KMS-11 (cell line): ENCODE measurements at regions not wholly inside any gene's neighbourhood (a gene's known extent, or its start where the extent isn't known, plus 50 kb on each side); places are given as distances from the start of the nearest gene placed in this dataset.

Experiments
- H2AFZ ChIP-seq: fragments of 200-600 bp; sonication (generic); 2 replicates; pipeline ENCODE4 v1.6.1; 2016; ENCODE audit warnings: antibody characterized with exemption, mixed run types, low read depth
- H3K27ac ChIP-seq: fragments of 200-600 bp; sonication (generic); 2 replicates; pipeline ENCODE4 v1.6.1; 2016; ENCODE audit warnings: mild to moderate bottlenecking, mixed run types
- H3K27me3 ChIP-seq: fragments of 200-600 bp; sonication (generic); 2 replicates; pipeline ENCODE4 v1.6.1; 2017; ENCODE audit warnings: mild to moderate bottlenecking, low read depth, mixed run types, moderate library complexity; ENCODE audit not compliant: insufficient read depth
- H3K36me3 ChIP-seq: fragments of 200-600 bp; sonication (generic); 2 replicates; pipeline ENCODE4 v1.6.1; 2017; ENCODE audit warnings: mild to moderate bottlenecking, mixed run types; ENCODE audit not compliant: insufficient read depth
- H3K4me1 ChIP-seq: fragments of 200-600 bp; sonication (generic); 2 replicates; pipeline ENCODE4 v1.6.1; 2016; ENCODE audit warnings: mild to moderate bottlenecking, low read depth, mixed run types; ENCODE audit not compliant: poor library complexity, severe bottlenecking
- H3K4me2 ChIP-seq: fragments of 200-600 bp; sonication (generic); 2 replicates; pipeline ENCODE4 v1.7.0; 2016; ENCODE audit warnings: mild to moderate bottlenecking, mixed run types
- H3K4me3 ChIP-seq: fragments of 200-600 bp; sonication (generic); IDR thresholded peaks from 2 replicates; pipeline ENCODE4 v1.6.1; 2017; ENCODE audit warnings: low read depth, low read length, mixed read lengths; ENCODE audit not compliant: insufficient read depth
- H3K79me2 ChIP-seq: fragments of 200-600 bp; sonication (generic); 2 replicates; pipeline ENCODE4 v1.6.1; 2016; ENCODE audit warnings: low read depth, mixed run types; ENCODE audit not compliant: insufficient read depth
- H3K9ac ChIP-seq: fragments of 200-600 bp; sonication (generic); 2 replicates; pipeline ENCODE4 v1.6.1; 2016; ENCODE audit warnings: mild to moderate bottlenecking, mixed run types
- H4K20me1 ChIP-seq: fragments of 200-600 bp; sonication (generic); 2 replicates; pipeline ENCODE4 v1.6.1; 2016; ENCODE audit warnings: mild to moderate bottlenecking, mixed run types; ENCODE audit not compliant: insufficient read depth
- TF ChIP-seq, protein P1 (sequence below): fragments of 200-600 bp; sonication (generic); conservative IDR thresholded peaks from 2 replicates; pipeline ENCODE4 v1.6.1; 2017; ENCODE audit warnings: low read depth, mild to moderate bottlenecking, antibody characterized with exemption, low read length, moderate library complexity, mixed read lengths

DNA sequence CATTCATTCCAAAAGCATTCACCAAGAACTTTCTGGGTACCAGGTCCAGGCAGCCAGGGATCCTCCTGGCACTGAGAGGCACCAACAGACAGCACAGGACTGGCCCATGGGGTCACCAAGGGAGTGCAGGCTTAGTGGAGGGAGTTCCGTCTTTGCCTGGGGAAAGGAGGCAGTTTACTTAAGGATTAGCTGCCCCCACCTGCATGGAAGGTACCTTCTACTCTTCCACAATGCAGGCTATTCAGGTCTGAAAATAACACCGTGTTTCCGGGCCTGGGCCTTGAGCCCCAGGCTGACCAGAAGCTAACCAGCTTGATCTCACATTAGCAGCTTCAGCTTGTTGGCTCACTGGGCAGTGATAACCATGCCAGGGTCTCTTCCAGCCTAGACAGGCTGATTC lies 199.4 kb downstream of the FOXA2 start:
- Histone ChIP-seq H3K4me3 (no peak overlapping the region), H3K4me2 (no peak overlapping the region), H3K9ac (no peak overlapping the region), H3K27me3 (no peaks in the 10 kb centered on the region), H3K27ac (no peak overlapping the region), H3K4me1 (no peaks in the 10 kb centered on the region), H3K36me3 (no peaks in the 10 kb centered on the region), H4K20me1 (no peaks in the 10 kb centered on the region), H3K79me2 (no peaks in the 10 kb centered on the region), H2AFZ (no peak overlapping the region)
- TF ChIP-seq, protein P1, sequence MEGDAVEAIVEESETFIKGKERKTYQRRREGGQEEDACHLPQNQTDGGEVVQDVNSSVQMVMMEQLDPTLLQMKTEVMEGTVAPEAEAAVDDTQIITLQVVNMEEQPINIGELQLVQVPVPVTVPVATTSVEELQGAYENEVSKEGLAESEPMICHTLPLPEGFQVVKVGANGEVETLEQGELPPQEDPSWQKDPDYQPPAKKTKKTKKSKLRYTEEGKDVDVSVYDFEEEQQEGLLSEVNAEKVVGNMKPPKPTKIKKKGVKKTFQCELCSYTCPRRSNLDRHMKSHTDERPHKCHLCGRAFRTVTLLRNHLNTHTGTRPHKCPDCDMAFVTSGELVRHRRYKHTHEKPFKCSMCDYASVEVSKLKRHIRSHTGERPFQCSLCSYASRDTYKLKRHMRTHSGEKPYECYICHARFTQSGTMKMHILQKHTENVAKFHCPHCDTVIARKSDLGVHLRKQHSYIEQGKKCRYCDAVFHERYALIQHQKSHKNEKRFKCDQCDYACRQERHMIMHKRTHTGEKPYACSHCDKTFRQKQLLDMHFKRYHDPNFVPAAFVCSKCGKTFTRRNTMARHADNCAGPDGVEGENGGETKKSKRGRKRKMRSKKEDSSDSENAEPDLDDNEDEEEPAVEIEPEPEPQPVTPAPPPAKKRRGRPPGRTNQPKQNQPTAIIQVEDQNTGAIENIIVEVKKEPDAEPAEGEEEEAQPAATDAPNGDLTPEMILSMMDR, result no peak

DNA sequence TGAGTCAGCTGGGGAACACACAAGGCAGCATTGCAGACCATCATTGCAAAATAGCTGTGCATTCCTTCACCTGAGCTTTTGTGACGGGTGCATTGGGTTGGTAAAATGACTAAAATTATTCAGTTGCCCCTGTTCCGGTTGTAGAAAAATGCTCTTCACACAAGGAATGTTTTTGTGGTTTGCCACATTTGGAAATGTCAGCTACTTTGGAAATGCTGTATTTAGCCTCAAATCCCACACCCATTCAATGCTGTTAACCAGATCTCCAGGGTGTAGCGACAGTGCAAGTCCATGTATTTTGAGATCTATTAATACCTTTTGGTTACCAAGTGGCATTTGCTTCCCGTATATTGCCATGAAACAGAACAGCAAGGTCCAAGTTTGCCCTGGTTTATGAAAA lies 201.2 kb downstream of the FOXA2 start:
- H3K4me2 ChIP-seq, result no peak overlapping the region
- H4K20me1 ChIP-seq, result no peaks in the 10 kb centered on the region
- H3K4me1 ChIP-seq, result no peaks in the 10 kb centered on the region
- H3K27ac ChIP-seq, result no peak overlapping the region
- H2AFZ ChIP-seq, result no peak overlapping the region
- H3K27me3 ChIP-seq, result no peaks in the 10 kb centered on the region
- no peaks in the 10 kb centered on the region for H3K36me3 ChIP-seq
- H3K79me2 ChIP-seq, result no peaks in the 10 kb centered on the region
- no peak overlapping the region for H3K4me3 ChIP-seq
- no peak overlapping the region for H3K9ac ChIP-seq
- TF ChIP-seq, protein P1, result no peak

DNA sequence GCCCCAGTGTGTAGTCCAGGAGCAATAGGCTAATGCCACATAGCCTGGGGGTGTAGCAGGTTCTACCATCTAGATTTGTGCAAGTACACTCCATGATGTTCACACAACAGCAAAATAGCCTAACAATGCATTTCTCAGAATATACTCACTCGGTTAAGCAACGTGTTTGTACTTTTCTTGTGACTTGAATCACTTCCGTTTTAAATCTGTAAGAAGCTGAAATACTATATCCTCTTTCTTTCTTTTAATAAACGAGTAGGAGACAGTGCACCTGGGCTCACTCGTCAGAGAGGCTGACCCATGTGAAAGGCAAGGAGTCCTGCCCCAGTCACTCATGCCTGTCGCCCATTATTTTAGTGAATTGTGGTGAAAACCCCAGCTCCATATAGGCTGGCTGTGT lies 201.6 kb downstream of the FOXA2 start:
- TF ChIP-seq, protein P1, result no peak
- no peak overlapping the region for H3K4me3 ChIP-seq
- no peak overlapping the region for H3K9ac ChIP-seq
- no peak overlapping the region for H2AFZ ChIP-seq
- no peaks in the 10 kb centered on the region for H3K27me3 ChIP-seq
- H3K27ac ChIP-seq, result no peak overlapping the region
- no peak overlapping the region for H3K4me2 ChIP-seq
- H3K36me3 ChIP-seq, result no peaks in the 10 kb centered on the region
- no peaks in the 10 kb centered on the region for H4K20me1 ChIP-seq
- no peaks in the 10 kb centered on the region for H3K4me1 ChIP-seq
- H3K79me2 ChIP-seq, result no peaks in the 10 kb centered on the region

DNA sequence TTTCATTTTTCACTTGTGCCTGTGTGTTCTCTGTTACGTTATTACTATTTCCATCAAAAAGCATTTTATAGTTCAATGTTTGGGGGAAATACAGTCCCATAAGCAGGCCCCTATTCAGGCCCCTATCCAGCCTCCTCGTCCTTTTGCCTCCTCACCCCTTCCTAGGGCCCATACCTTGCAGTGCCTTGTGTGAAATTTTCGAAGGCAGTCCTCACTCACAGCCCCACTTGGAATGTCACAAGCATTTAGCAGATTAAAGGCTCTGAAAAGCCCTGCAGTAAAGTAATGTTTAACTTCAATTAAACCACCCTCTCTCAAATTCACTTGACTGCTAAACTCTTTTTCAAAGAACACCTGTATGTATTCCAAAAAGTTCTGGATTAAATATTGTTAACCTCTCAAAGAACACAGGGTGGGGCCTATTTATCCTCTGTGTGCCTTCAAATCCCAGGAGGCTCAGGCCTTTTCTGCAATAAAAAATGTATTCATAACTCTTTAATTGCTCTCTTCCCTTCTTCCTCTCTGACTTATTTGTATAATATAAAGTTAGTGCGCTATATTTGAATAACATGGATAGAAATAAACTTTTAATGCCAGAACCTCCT lies 202.5 kb downstream of the FOXA2 start:
- Histone ChIP-seq H3K36me3 (no peaks in the 10 kb centered on the region), H3K27ac (no peak overlapping the region), H3K4me3 (no peak overlapping the region), H4K20me1 (no peaks in the 10 kb centered on the region), H3K27me3 (no peaks in the 10 kb centered on the region), H2AFZ (no peak overlapping the region), H3K4me2 (no peak overlapping the region), H3K4me1 (no peaks in the 10 kb centered on the region), H3K79me2 (no peaks in the 10 kb centered on the region), H3K9ac (no peak overlapping the region)
- TF ChIP-seq, protein P1, result no peak

DNA sequence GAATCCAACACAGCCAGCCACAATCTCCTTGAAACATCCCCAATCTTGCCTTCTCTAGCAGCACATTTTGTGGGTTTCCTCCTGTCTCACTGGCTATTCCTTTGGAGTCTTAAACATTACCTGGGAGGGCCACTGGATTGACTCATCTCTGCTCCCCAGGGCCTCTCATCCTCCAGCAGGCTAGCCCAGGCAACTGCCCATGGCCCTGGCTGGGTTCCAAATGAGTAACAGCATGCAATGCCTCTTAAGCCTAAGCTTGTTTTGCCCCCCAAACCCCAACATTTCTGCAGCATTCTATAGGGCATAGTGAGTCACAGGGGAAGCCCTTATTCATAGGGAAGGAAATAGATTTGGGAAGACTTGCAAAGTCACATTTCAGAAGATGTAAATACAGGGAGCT lies 204.9 kb downstream of the FOXA2 start:
- no peak overlapping the region for H3K4me2 ChIP-seq
- no peaks in the 10 kb centered on the region for H3K27me3 ChIP-seq
- H3K9ac ChIP-seq, result no peak overlapping the region
- no peak overlapping the region for H3K4me3 ChIP-seq
- no peaks in the 10 kb centered on the region for H3K4me1 ChIP-seq
- H3K36me3 ChIP-seq, result no peaks in the 10 kb centered on the region
- TF ChIP-seq, protein P1, result no peak
- no peak overlapping the region for H2AFZ ChIP-seq
- H3K27ac ChIP-seq, result no peak overlapping the region
- no peaks in the 10 kb centered on the region for H3K79me2 ChIP-seq
- no peaks in the 10 kb centered on the region for H4K20me1 ChIP-seq
